ENCODE measurements at regions not wholly inside any gene's neighbourhood (a gene's known extent, or its start where the extent isn't known, plus 50 kb on each side); places are given as distances from the start of the nearest gene placed in this dataset.

DNA sequence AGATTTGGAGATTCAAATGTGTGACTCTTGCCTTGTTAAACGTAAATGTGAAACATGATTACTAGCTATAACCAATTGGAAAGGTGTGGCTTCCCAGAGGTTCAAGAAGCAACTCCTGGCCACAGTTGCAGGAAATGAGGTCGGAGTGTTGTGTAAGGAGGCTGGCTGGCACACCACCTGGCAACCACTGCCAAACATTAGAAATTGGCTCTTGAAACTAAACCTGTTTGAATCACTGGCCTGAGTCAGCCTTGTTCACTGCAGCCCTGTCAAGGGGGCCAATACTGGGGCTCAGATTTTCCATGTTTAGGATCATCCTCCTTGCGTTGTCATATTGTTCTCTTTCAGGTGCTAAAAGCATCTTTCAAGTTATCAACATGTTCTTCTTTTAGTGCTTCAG, 206.3 kb downstream of the ARL6IP6 start:
- TF ChIP-seq, protein P1, sequence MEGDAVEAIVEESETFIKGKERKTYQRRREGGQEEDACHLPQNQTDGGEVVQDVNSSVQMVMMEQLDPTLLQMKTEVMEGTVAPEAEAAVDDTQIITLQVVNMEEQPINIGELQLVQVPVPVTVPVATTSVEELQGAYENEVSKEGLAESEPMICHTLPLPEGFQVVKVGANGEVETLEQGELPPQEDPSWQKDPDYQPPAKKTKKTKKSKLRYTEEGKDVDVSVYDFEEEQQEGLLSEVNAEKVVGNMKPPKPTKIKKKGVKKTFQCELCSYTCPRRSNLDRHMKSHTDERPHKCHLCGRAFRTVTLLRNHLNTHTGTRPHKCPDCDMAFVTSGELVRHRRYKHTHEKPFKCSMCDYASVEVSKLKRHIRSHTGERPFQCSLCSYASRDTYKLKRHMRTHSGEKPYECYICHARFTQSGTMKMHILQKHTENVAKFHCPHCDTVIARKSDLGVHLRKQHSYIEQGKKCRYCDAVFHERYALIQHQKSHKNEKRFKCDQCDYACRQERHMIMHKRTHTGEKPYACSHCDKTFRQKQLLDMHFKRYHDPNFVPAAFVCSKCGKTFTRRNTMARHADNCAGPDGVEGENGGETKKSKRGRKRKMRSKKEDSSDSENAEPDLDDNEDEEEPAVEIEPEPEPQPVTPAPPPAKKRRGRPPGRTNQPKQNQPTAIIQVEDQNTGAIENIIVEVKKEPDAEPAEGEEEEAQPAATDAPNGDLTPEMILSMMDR (IDR thresholded peaks at IDR 0.05), result no peak
- no peak for TF ChIP-seq TCF7L2 (IDR thresholded peaks at IDR 0.05; ENCODE audit: low read depth, low read length)
- no peak for TF ChIP-seq POLR2AphosphoS5 (IDR thresholded peaks at IDR 0.05; ENCODE audit: low read depth, low read length)
- TF ChIP-seq, protein P2, sequence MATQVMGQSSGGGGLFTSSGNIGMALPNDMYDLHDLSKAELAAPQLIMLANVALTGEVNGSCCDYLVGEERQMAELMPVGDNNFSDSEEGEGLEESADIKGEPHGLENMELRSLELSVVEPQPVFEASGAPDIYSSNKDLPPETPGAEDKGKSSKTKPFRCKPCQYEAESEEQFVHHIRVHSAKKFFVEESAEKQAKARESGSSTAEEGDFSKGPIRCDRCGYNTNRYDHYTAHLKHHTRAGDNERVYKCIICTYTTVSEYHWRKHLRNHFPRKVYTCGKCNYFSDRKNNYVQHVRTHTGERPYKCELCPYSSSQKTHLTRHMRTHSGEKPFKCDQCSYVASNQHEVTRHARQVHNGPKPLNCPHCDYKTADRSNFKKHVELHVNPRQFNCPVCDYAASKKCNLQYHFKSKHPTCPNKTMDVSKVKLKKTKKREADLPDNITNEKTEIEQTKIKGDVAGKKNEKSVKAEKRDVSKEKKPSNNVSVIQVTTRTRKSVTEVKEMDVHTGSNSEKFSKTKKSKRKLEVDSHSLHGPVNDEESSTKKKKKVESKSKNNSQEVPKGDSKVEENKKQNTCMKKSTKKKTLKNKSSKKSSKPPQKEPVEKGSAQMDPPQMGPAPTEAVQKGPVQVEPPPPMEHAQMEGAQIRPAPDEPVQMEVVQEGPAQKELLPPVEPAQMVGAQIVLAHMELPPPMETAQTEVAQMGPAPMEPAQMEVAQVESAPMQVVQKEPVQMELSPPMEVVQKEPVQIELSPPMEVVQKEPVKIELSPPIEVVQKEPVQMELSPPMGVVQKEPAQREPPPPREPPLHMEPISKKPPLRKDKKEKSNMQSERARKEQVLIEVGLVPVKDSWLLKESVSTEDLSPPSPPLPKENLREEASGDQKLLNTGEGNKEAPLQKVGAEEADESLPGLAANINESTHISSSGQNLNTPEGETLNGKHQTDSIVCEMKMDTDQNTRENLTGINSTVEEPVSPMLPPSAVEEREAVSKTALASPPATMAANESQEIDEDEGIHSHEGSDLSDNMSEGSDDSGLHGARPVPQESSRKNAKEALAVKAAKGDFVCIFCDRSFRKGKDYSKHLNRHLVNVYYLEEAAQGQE (IDR thresholded peaks at IDR 0.05; ENCODE audit: insufficient read depth in 1 of 2, low read depth in 2 of 2, low read length in 1 of 2), result no peak

Measured in Panc1 (cell line).